Testis (tissue), 2 donors: ENCODE measurements at regions not wholly inside any gene's neighbourhood (a gene's known extent, or its start where the extent isn't known, plus 50 kb on each side); places are given as distances from the start of the nearest gene placed in this dataset.

Experiments
- POLR2A ChIP-seq: fragments of 450-650 bp; IDR thresholded peaks from one replicate; pipeline ENCODE4 v1.6.1; 2017; ENCODE audit warnings: antibody characterized with exemption, mild to moderate bottlenecking, moderate library complexity
- TF ChIP-seq, protein P1 (sequence below), 3 experiments: fragments of 450-650 bp in 2 of 3; fragments of 200-600 bp in 1 of 3; sonication (generic) in 1 of 3; IDR thresholded peaks; one replicate each; pipeline ENCODE4 v1.5.1; 2016 to 2019; ENCODE audit warnings: antibody characterized with exemption in 3 of 3, mild to moderate bottlenecking in 2 of 3, moderate library complexity in 1 of 3

- TF ChIP-seq POLR2A: no peak
- TF ChIP-seq, protein P1, sequence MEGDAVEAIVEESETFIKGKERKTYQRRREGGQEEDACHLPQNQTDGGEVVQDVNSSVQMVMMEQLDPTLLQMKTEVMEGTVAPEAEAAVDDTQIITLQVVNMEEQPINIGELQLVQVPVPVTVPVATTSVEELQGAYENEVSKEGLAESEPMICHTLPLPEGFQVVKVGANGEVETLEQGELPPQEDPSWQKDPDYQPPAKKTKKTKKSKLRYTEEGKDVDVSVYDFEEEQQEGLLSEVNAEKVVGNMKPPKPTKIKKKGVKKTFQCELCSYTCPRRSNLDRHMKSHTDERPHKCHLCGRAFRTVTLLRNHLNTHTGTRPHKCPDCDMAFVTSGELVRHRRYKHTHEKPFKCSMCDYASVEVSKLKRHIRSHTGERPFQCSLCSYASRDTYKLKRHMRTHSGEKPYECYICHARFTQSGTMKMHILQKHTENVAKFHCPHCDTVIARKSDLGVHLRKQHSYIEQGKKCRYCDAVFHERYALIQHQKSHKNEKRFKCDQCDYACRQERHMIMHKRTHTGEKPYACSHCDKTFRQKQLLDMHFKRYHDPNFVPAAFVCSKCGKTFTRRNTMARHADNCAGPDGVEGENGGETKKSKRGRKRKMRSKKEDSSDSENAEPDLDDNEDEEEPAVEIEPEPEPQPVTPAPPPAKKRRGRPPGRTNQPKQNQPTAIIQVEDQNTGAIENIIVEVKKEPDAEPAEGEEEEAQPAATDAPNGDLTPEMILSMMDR (IDR thresholded peaks at IDR 0.05): no peak
These were observed 51.6 kb downstream of the PTGR3 start for GRCh38 chr18:75157381-75157780.
